H1 (cell line): ENCODE measurements at regions not wholly inside any gene's neighbourhood (a gene's known extent, or its start where the extent isn't known, plus 50 kb on each side); places are given as distances from the start of the nearest gene placed in this dataset.

Experiments used
- CTCF ChIA-PET: fragments of 300-600 bp; sonication (Branson Sonifier 250); formaldehyde crosslinking; loops from one replicate; lab custom pipeline; 2021; ENCODE audit not compliant: partially characterized antibody; lab: Charles Lee
- POLR2A ChIA-PET: fragments of 300-600 bp; sonication (Branson Sonifier 250); formaldehyde crosslinking; loops from one replicate; lab custom pipeline; 2021; ENCODE audit warnings: inconsistent platforms; ENCODE audit not compliant: partially characterized antibody; lab: Charles Lee
- DNase-seq, 2 experiments: peaks; one replicate each; pipeline versions ENCODE4 v3.0.0 to v3.0.0-alpha.2; 2010 to 2022; ENCODE audit warnings: low spot score in 2 of 2, low read depth in 1 of 2, mixed read lengths in 1 of 2
- FAIRE-seq: peaks from 2 replicates; lab custom pipeline; 2011; peaks lifted over from hg19 to GRCh38; lab: Jason Lieb, UNC
- H2AFZ ChIP-seq: 2 replicates; pipeline ENCODE4 v1.8.1; 2012; ENCODE audit warnings: low read length, inconsistent platforms
- H2AK5ac ChIP-seq: 2 replicates; pipeline ENCODE4 v1.6.1; 2013; ENCODE audit warnings: low read depth, low read length
- H2BK120ac ChIP-seq: replicated peaks from 2 replicates; pipeline ENCODE3; 2013; ENCODE audit warnings: low read depth, low read length, inconsistent platforms
- H2BK12ac ChIP-seq: 2 replicates; pipeline ENCODE4 v1.6.1; 2013; ENCODE audit warnings: low read depth, low read length
- H2BK15ac ChIP-seq: 2 replicates; pipeline ENCODE4 v1.6.1; 2013; ENCODE audit warnings: low read length
- H2BK20ac ChIP-seq: 2 replicates; pipeline ENCODE4 v1.6.1; 2013; ENCODE audit warnings: low read length
- H2BK5ac ChIP-seq: 2 replicates; pipeline ENCODE4 v1.6.1; 2013; ENCODE audit warnings: low read depth, low read length
- H3K14ac ChIP-seq: 2 replicates; pipeline ENCODE4 v1.6.1; 2013; ENCODE audit warnings: inconsistent platforms; ENCODE audit not compliant: insufficient read length
- H3K18ac ChIP-seq: 2 replicates; pipeline ENCODE4 v1.6.1; 2013; ENCODE audit warnings: low read length; ENCODE audit errors: extremely low read depth
- H3K23ac ChIP-seq: 2 replicates; pipeline ENCODE4 v1.6.1; 2013; ENCODE audit warnings: inconsistent platforms; ENCODE audit not compliant: insufficient read length
- H3K23me2 ChIP-seq: 2 replicates; pipeline ENCODE4 v1.6.1; 2013; ENCODE audit warnings: low read depth, low read length
- H3K27ac ChIP-seq: 2 replicates; pipeline ENCODE4 v1.6.1; 2011; ENCODE audit warnings: low read depth, low read length, inconsistent platforms
- H3K27me3 ChIP-seq, 4 experiments: replicated peaks in 1 of 4; 1 replicate in 1 of 4; 2 replicates in 3 of 4; pipeline versions ENCODE4 v1.6.1 to v1.8.1; 2011 to 2013; ENCODE audit warnings: low read length in 3 of 4, mild to moderate bottlenecking in 3 of 4, inconsistent platforms in 2 of 4, mixed read lengths in 2 of 4, moderate library complexity in 1 of 4; ENCODE audit not compliant: control insufficient read depth in 3 of 4, insufficient read depth in 3 of 4; ENCODE audit errors: extremely low read depth in 1 of 4
- H3K36me3 ChIP-seq, 4 experiments: 2 replicates each; pipeline versions ENCODE4 v1.6.1 to v1.8.1; 2011 to 2013; ENCODE audit warnings: mild to moderate bottlenecking in 4 of 4, low read length in 3 of 4, moderate library complexity in 2 of 4, control low read depth in 1 of 4, inconsistent platforms in 1 of 4; ENCODE audit not compliant: insufficient read depth in 4 of 4, control insufficient read depth in 2 of 4
- H3K4ac ChIP-seq: replicated peaks from 2 replicates; pipeline ENCODE3; 2013; ENCODE audit warnings: low read length, low read depth, mixed read lengths, inconsistent platforms; ENCODE audit not compliant: insufficient read length
- H3K4me1 ChIP-seq, 4 experiments: replicated peaks in 1 of 4; 1 replicate in 1 of 4; 2 replicates in 3 of 4; pipeline versions ENCODE4 v1.6.1 to v1.8.1; 2011 to 2013; ENCODE audit warnings: low read length in 3 of 4, inconsistent platforms in 2 of 4, mixed read lengths in 1 of 4; ENCODE audit not compliant: insufficient read depth in 4 of 4, control insufficient read depth in 3 of 4
- H3K4me2 ChIP-seq, 2 experiments: 2 replicates each; pipeline versions ENCODE4 v1.6.1 to v1.8.1; 2011 to 2013; ENCODE audit warnings: low read depth in 2 of 2, low read length in 2 of 2, control low read depth in 1 of 2, inconsistent platforms in 1 of 2, mild to moderate bottlenecking in 1 of 2; ENCODE audit not compliant: insufficient read depth in 1 of 2
- H3K4me3 ChIP-seq, 4 experiments: fragments of 200-600, 300-600 bp in 1 of 4; sonication (generic), shearing (Covaris generic), sonication (Bioruptor Twin) in 1 of 4; 2 replicates each; pipeline versions ENCODE4 v1.5.1 to v1.8.1; 2011 to 2016; ENCODE audit warnings: low read length in 4 of 4, low read depth in 3 of 4, control low read depth in 2 of 4, inconsistent platforms in 2 of 4, mild to moderate bottlenecking in 2 of 4, mixed read lengths in 1 of 4, moderate library complexity in 1 of 4; ENCODE audit not compliant: insufficient read depth in 2 of 4; ENCODE audit errors: extremely low read depth in 1 of 4
- H3K56ac ChIP-seq: replicated peaks from 2 replicates; pipeline ENCODE3; 2013; ENCODE audit warnings: low read depth, mild to moderate bottlenecking, mixed read lengths, low read length, inconsistent platforms; ENCODE audit not compliant: insufficient read length
- H3K79me1 ChIP-seq: 2 replicates; pipeline ENCODE4 v1.6.1; 2013; ENCODE audit warnings: low read depth, low read length, control low read depth
- H3K79me2 ChIP-seq, 2 experiments: 2 replicates each; pipeline versions ENCODE4 v1.6.1 to v1.8.1; 2012 to 2013; ENCODE audit warnings: low read length in 2 of 2, mild to moderate bottlenecking in 2 of 2, inconsistent platforms in 1 of 2; ENCODE audit not compliant: insufficient read depth in 2 of 2, control insufficient read depth in 1 of 2
- H3K9ac ChIP-seq, 4 experiments: replicated peaks in 1 of 4; 1 replicate in 1 of 4; 2 replicates in 3 of 4; pipeline versions ENCODE4 v1.6.1 to v1.8.1; 2011 to 2013; ENCODE audit warnings: low read depth in 3 of 4, low read length in 3 of 4, control low read depth in 2 of 4, mild to moderate bottlenecking in 2 of 4, moderate library complexity in 2 of 4, inconsistent platforms in 1 of 4; ENCODE audit errors: extremely low read depth in 1 of 4
- H3K9me3 ChIP-seq, 2 experiments: 2 replicates each; pipeline versions ENCODE4 v1.6.1 to v1.8.1; 2012 to 2013; ENCODE audit warnings: mild to moderate bottlenecking in 2 of 2, moderate library complexity in 2 of 2, control low read depth in 1 of 2, inconsistent platforms in 1 of 2, low read depth in 1 of 2, low read length in 1 of 2, mixed read lengths in 1 of 2; ENCODE audit not compliant: insufficient read depth in 2 of 2
- H4K20me1 ChIP-seq, 2 experiments: replicated peaks in 1 of 2; 2 replicates each; pipeline versions ENCODE3 to v1.8.1; 2011 to 2013; ENCODE audit warnings: inconsistent platforms in 2 of 2, low read length in 2 of 2, mild to moderate bottlenecking in 1 of 2; ENCODE audit not compliant: insufficient read depth in 2 of 2, control insufficient read depth in 1 of 2
- H4K5ac ChIP-seq: 2 replicates; pipeline ENCODE4 v1.6.1; 2013; ENCODE audit warnings: low read length, low read depth, mixed read lengths, inconsistent platforms; ENCODE audit not compliant: insufficient read length
- H4K8ac ChIP-seq: 2 replicates; pipeline ENCODE4 v1.8.0; 2013; ENCODE audit warnings: mild to moderate bottlenecking, moderate library complexity, low read length, inconsistent platforms; ENCODE audit not compliant: insufficient read depth; ENCODE audit errors: extremely low read depth
- H4K91ac ChIP-seq: replicated peaks from 2 replicates; pipeline ENCODE3; 2013; ENCODE audit warnings: low read length, mixed read lengths, inconsistent platforms; ENCODE audit not compliant: insufficient read length
- BACH1 ChIP-seq: IDR thresholded peaks from 2 replicates; pipeline ENCODE4 v1.6.1; 2012; ENCODE audit warnings: low read length, improper control_type of control experiment
- GTF2F1 ChIP-seq: IDR thresholded peaks from 2 replicates; pipeline ENCODE4 v1.6.1; 2012; ENCODE audit warnings: low read depth, low read length, improper control_type of control experiment, borderline replicate concordance
- HDAC6 ChIP-seq: IDR thresholded peaks from one replicate; pipeline ENCODE4 v1.7.1; 2012; ENCODE audit warnings: low read depth, mild to moderate bottlenecking, inconsistent platforms, low read length, moderate library complexity
- ZNF274 ChIP-seq: IDR thresholded peaks from 2 replicates; pipeline ENCODE4 v1.7.0; 2012; ENCODE audit warnings: low read length, borderline replicate concordance; ENCODE audit errors: extremely low read depth
- WGBS, 2 experiments: shearing (Covaris generic) in 1 of 2; methylation state at CpG; one replicate each; pipeline versions ENCODE4 v1.1.6 to v1.1.7; 2013 to 2015; ENCODE audit warnings: low lambda C conversion rate in 2 of 2, mixed read lengths in 2 of 2, inconsistent platforms in 1 of 2, low coverage in 1 of 2, missing lambda C conversion rate in 1 of 2; ENCODE audit not compliant: insufficient replicate concordance in 2 of 2, insufficient coverage in 1 of 2, insufficient read length in 1 of 2; ENCODE audit errors: extremely low coverage in 1 of 2, missing lambda C conversion rate in 1 of 2; 5-methylcytosine and 5-hydroxymethylcytosine counted together

DNA sequence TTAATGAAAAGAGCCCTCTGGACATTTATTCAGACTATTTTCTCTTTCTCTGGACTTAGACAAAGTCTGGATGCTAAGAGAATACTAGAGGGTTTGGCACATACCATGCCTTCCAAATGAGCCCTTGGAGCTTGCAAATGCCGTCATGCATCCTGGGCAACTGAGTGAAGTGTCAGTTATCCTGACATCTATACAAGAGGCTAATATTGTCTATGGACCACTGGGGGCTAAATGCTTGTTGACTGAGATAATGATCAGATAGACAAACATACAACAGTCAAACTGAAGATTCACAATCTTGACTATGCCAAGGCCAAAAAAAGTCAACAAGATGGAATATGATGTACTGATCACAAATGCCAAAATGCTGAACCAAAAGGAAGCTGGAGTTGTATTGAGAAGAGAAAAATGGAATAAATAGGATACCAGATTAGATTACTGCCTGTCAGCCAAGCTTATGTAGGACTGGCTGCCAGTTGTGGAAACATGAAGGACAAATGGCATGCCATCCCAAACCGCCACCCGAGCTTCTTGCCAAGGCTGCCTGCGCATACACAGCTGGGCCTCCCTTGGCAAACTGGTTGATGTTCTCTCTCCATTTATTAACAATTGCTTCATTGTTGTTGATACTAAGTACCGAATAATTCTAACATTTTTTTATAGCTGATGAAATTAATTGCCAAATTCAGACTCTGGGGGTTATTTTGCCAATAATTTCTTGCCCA, 240.1 kb upstream of the GRAMD2B start:
- CTCF ChIA-PET = no interaction called here
- FAIRE-seq (no peak), DNase-seq (no peak)
- Histone ChIP-seq H3K27me3 (peaks cover 0 to 1% (median 0%) of the 10 kb centered on the region in 4 experiments; a peak in 2 of 7 replicates), H4K91ac (no peak overlapping the region), H3K4me1 (no peaks in the 10 kb centered on the region), H3K79me1 (no peaks in the 10 kb centered on the region), H4K20me1 (no peaks in the 10 kb centered on the region), H3K56ac (no peak overlapping the region), H4K8ac (no peak overlapping the region; the same call in 1 of the 2 replicates), H2BK15ac (no peak overlapping the region), H4K5ac (no peak overlapping the region), H2BK20ac (no peak overlapping the region), H2BK12ac (no peak overlapping the region), H3K9ac (no peak overlapping the region), H2AFZ (no peak overlapping the region), H3K18ac (no peak overlapping the region), H3K36me3 (no peaks in the 10 kb centered on the region), H3K23me2 (no peaks in the 10 kb centered on the region), H3K9me3 (no peaks in the 10 kb centered on the region), H3K23ac (no peak overlapping the region), H3K79me2 (no peaks in the 10 kb centered on the region), H2AK5ac (no peak overlapping the region), H3K4ac (no peak overlapping the region), H2BK5ac (no peak overlapping the region), H3K4me2 (no peak overlapping the region), H3K27ac (no peak overlapping the region), H3K4me3 (no peak overlapping the region), H2BK120ac (no peak overlapping the region), H3K14ac (no peak overlapping the region)
- POLR2A ChIA-PET = no interaction called here
- TF ChIP-seq BACH1 = no peak
- TF ChIP-seq HDAC6 = no peak
- TF ChIP-seq ZNF274 = no peak
- no peak for TF ChIP-seq GTF2F1
- WGBS, 2 experiments = 80% methylated on average over 5 of the region's 5 CpGs; no CpG with 5 or more reads in 1 of the 2 experiments
